ENCODE measurements at regions not wholly inside any gene's neighbourhood (a gene's known extent, or its start where the extent isn't known, plus 50 kb on each side); places are given as distances from the start of the nearest gene placed in this dataset.

- H3K9me3 ChIP-seq (ENCODE audit: control insufficient read depth in 1 of 2, low read length in 2 of 2) = no peaks in the 10 kb centered on the region
- H3K4me1 Mint-ChIP-seq = no peaks in the 10 kb centered on the region
- ChIA-PET CTCF (ENCODE audit: partially characterized antibody) (interaction anchor here (1.5 kb wide), 1 partner anchor 24 kb away, joined by 3 read pairs; no protein-coding TSS in a partner anchor), POLR2A (ENCODE audit: partially characterized antibody) (no interaction called here)
- no peaks in the 10 kb centered on the region for H3K27me3 ChIP-seq (ENCODE audit: insufficient read depth, low read length)
- H3K27ac Mint-ChIP-seq = no peak overlapping the region
- intact Hi-C loops (cut with micrococcal nuclease) = no loop called here
- no peak for DNase-seq
- H3K27ac ChIP-seq (ENCODE audit: low read depth, low read length) = no peak overlapping the region
- no peaks in the 10 kb centered on the region for H3K36me3 ChIP-seq (ENCODE audit: insufficient read depth, low read length)
- H3K36me3 Mint-ChIP-seq = no peaks in the 10 kb centered on the region
- peaks cover 0 to 3% (median 0%) of the 10 kb centered on the region in 8 donors for H3K9me3 Mint-ChIP-seq
- no peak overlapping the region for H3K4me3 ChIP-seq (ENCODE audit: low read length in 2 of 2)
- H3K4me3 Mint-ChIP-seq = no peak overlapping the region
- no peaks in the 10 kb centered on the region for H3K4me1 ChIP-seq (ENCODE audit: insufficient read depth, low read length)
- H3K27me3 Mint-ChIP-seq = no peaks in the 10 kb centered on the region
Observed at GRCh38 chr5:167745868-167746267, 545.6 kb upstream of the WWC1 start.

- no peaks in the 10 kb centered on the region for H3K36me3 Mint-ChIP-seq
- H3K4me1 ChIP-seq (ENCODE audit: insufficient read depth, low read length) = no peaks in the 10 kb centered on the region
- no peak for DNase-seq
- no peak overlapping the region for H3K4me3 ChIP-seq (ENCODE audit: low read length in 2 of 2)
- no peaks in the 10 kb centered on the region for H3K4me1 Mint-ChIP-seq
- POLR2A ChIA-PET (ENCODE audit: partially characterized antibody) = no interaction called here
- no peaks in the 10 kb centered on the region for H3K36me3 ChIP-seq (ENCODE audit: insufficient read depth, low read length)
- intact Hi-C loops (cut with micrococcal nuclease) = no loop called here
- H3K27me3 ChIP-seq (ENCODE audit: insufficient read depth, low read length) = no peaks in the 10 kb centered on the region
- no peak overlapping the region for H3K27ac ChIP-seq (ENCODE audit: low read depth, low read length)
- peaks cover 0 to 2% of the 10 kb centered on the region in 2 donors for H3K27me3 Mint-ChIP-seq
- CTCF ChIA-PET (ENCODE audit: partially characterized antibody) = interaction anchor here (1.1 kb wide), 1 partner anchor 29 kb away, joined by 3 read pairs; no protein-coding TSS in a partner anchor
- H3K27ac Mint-ChIP-seq = no peak overlapping the region
- H3K9me3 ChIP-seq (ENCODE audit: control insufficient read depth in 1 of 2, low read length in 2 of 2) = peaks cover 0 to 3% of the 10 kb centered on the region in 2 donors
- no peak overlapping the region for H3K4me3 Mint-ChIP-seq
- H3K9me3 Mint-ChIP-seq = peaks cover 0 to 5% (median 0%) of the 10 kb centered on the region in 8 donors
Observed at GRCh38 chr5:167750586-167750985, 540.9 kb upstream of the WWC1 start.

- POLR2A ChIA-PET (ENCODE audit: partially characterized antibody) = no interaction called here
- peaks cover 0 to 2% of the 10 kb centered on the region in 2 donors for H3K27me3 Mint-ChIP-seq
- CTCF ChIA-PET (ENCODE audit: partially characterized antibody) = no interaction called here
- peaks cover 0 to 7% of the 10 kb centered on the region in 2 donors for H3K9me3 ChIP-seq (ENCODE audit: control insufficient read depth in 1 of 2, low read length in 2 of 2)
- H3K27ac ChIP-seq (ENCODE audit: low read depth, low read length) = no peak overlapping the region
- H3K36me3 ChIP-seq (ENCODE audit: insufficient read depth, low read length) = no peaks in the 10 kb centered on the region
- H3K4me3 ChIP-seq (ENCODE audit: low read length in 2 of 2) = no peak overlapping the region
- no peaks in the 10 kb centered on the region for H3K4me1 Mint-ChIP-seq
- no peak for DNase-seq
- peaks cover 0 to 3% (median under 1%) of the 10 kb centered on the region in 8 donors for H3K9me3 Mint-ChIP-seq
- H3K27ac Mint-ChIP-seq = no peak overlapping the region
- no peaks in the 10 kb centered on the region for H3K4me1 ChIP-seq (ENCODE audit: insufficient read depth, low read length)
- H3K27me3 ChIP-seq (ENCODE audit: insufficient read depth, low read length) = no peaks in the 10 kb centered on the region
- no peak overlapping the region for H3K4me3 Mint-ChIP-seq
- H3K36me3 Mint-ChIP-seq = no peaks in the 10 kb centered on the region
- intact Hi-C loops (cut with micrococcal nuclease) = no loop called here
Observed at GRCh38 chr5:167752936-167753335, 538.5 kb upstream of the WWC1 start.

GRCh38 chr5:167753725-167754490, 537.5 kb upstream of the WWC1 start:
- Histone ChIP-seq H3K4me1 (ENCODE audit: insufficient read depth, low read length) (no peaks in the 10 kb centered on the region), H3K27ac (ENCODE audit: low read depth, low read length) (no peak overlapping the region), H3K9me3 (ENCODE audit: control insufficient read depth in 1 of 2, low read length in 2 of 2) (peaks cover 0 to 7% of the 10 kb centered on the region in 2 donors), H3K36me3 (ENCODE audit: insufficient read depth, low read length) (no peaks in the 10 kb centered on the region), H3K27me3 (ENCODE audit: insufficient read depth, low read length) (no peaks in the 10 kb centered on the region), H3K4me3 (ENCODE audit: low read length in 2 of 2) (no peak overlapping the region)
- ChIA-PET POLR2A (ENCODE audit: partially characterized antibody) (no interaction called here), CTCF (ENCODE audit: partially characterized antibody) (no interaction called here)
- Mint-ChIP-seq H3K27me3 (peaks cover 0 to 2% of the 10 kb centered on the region in 2 donors), H3K36me3 (no peaks in the 10 kb centered on the region), H3K4me1 (no peaks in the 10 kb centered on the region), H3K27ac (no peak overlapping the region), H3K4me3 (no peak overlapping the region), H3K9me3 (peaks cover 0 to 4% (median 2%) of the 10 kb centered on the region in 8 donors)
- intact Hi-C loops (cut with micrococcal nuclease) = no loop called here
- DNase-seq = no peak

GRCh38 chr5:167754501-167755021, 536.9 kb upstream of the WWC1 start:
- peaks cover 0 to 2% of the 10 kb centered on the region in 2 donors for H3K27me3 Mint-ChIP-seq

GRCh38 chr5:167755420-167755819, 536.0 kb upstream of the WWC1 start:
- H3K36me3 ChIP-seq (ENCODE audit: insufficient read depth, low read length) = no peaks in the 10 kb centered on the region
- peaks cover 0 to 7% of the 10 kb centered on the region in 2 donors for H3K9me3 ChIP-seq (ENCODE audit: control insufficient read depth in 1 of 2, low read length in 2 of 2)
- Mint-ChIP-seq H3K9me3 (peaks cover 0 to 4% (median 2%) of the 10 kb centered on the region in 8 donors), H3K27ac (no peak overlapping the region), H3K4me1 (no peaks in the 10 kb centered on the region), H3K27me3 (peaks cover 0 to 4% of the 10 kb centered on the region in 2 donors), H3K36me3 (no peaks in the 10 kb centered on the region), H3K4me3 (no peak overlapping the region)
- no peaks in the 10 kb centered on the region for H3K27me3 ChIP-seq (ENCODE audit: insufficient read depth, low read length)
- no peak overlapping the region for H3K27ac ChIP-seq (ENCODE audit: low read depth, low read length)
- POLR2A ChIA-PET (ENCODE audit: partially characterized antibody) = no interaction called here
- H3K4me3 ChIP-seq (ENCODE audit: low read length in 2 of 2) = no peak overlapping the region
- CTCF ChIA-PET (ENCODE audit: partially characterized antibody) = no interaction called here
- intact Hi-C loops (cut with micrococcal nuclease) = no loop called here
- no peak for DNase-seq
- H3K4me1 ChIP-seq (ENCODE audit: insufficient read depth, low read length) = no peaks in the 10 kb centered on the region

More at GRCh38 chr5:167754501-167755021, 536.9 kb upstream of the WWC1 start:
- ChIA-PET CTCF (ENCODE audit: partially characterized antibody) (no interaction called here), POLR2A (ENCODE audit: partially characterized antibody) (no interaction called here)
- intact Hi-C loops (cut with micrococcal nuclease) = no loop called here
- Mint-ChIP-seq H3K27ac (no peak overlapping the region), H3K4me1 (no peaks in the 10 kb centered on the region), H3K4me3 (no peak overlapping the region), H3K36me3 (no peaks in the 10 kb centered on the region), H3K9me3 (peaks cover 0 to 4% (median 2%) of the 10 kb centered on the region in 8 donors)
- Histone ChIP-seq H3K36me3 (ENCODE audit: insufficient read depth, low read length) (no peaks in the 10 kb centered on the region), H3K4me1 (ENCODE audit: insufficient read depth, low read length) (no peaks in the 10 kb centered on the region), H3K4me3 (ENCODE audit: low read length in 2 of 2) (no peak overlapping the region), H3K9me3 (ENCODE audit: control insufficient read depth in 1 of 2, low read length in 2 of 2) (peaks cover 0 to 7% of the 10 kb centered on the region in 2 donors), H3K27me3 (ENCODE audit: insufficient read depth, low read length) (no peaks in the 10 kb centered on the region), H3K27ac (ENCODE audit: low read depth, low read length) (no peak overlapping the region)
- no peak for DNase-seq

- H3K27me3 Mint-ChIP-seq = peaks cover 0 to 4% of the 10 kb centered on the region in 2 donors
- intact Hi-C loops (cut with micrococcal nuclease) = no loop called here
- Histone ChIP-seq H3K27me3 (ENCODE audit: insufficient read depth, low read length) (no peaks in the 10 kb centered on the region), H3K36me3 (ENCODE audit: insufficient read depth, low read length) (no peaks in the 10 kb centered on the region), H3K27ac (ENCODE audit: low read depth, low read length) (no peak overlapping the region), H3K4me3 (ENCODE audit: low read length in 2 of 2) (no peak overlapping the region), H3K9me3 (ENCODE audit: control insufficient read depth in 1 of 2, low read length in 2 of 2) (peaks cover 0 to 4% of the 10 kb centered on the region in 2 donors), H3K4me1 (ENCODE audit: insufficient read depth, low read length) (no peaks in the 10 kb centered on the region)
- peaks cover 0 to 4% (median 1%) of the 10 kb centered on the region in 8 donors for H3K9me3 Mint-ChIP-seq
- no peaks in the 10 kb centered on the region for H3K4me1 Mint-ChIP-seq
- no peak overlapping the region for H3K4me3 Mint-ChIP-seq
- H3K27ac Mint-ChIP-seq = no peak overlapping the region
- DNase-seq = no peak
- POLR2A ChIA-PET (ENCODE audit: partially characterized antibody) = no interaction called here
- H3K36me3 Mint-ChIP-seq = no peaks in the 10 kb centered on the region
- CTCF ChIA-PET (ENCODE audit: partially characterized antibody) = no interaction called here
Observed at GRCh38 chr5:167759057-167759821, 532.2 kb upstream of the WWC1 start.

All from CD4-positive, alpha-beta memory T cell (primary cell).